ENCODE measurements at regions not wholly inside any gene's neighbourhood (a gene's known extent, or its start where the extent isn't known, plus 50 kb on each side); places are given as distances from the start of the nearest gene placed in this dataset.

- ChIA-PET POLR2A (no interaction called here), CTCF (no interaction called here)
- ATAC-seq (no peak), DNase-seq (no peak)
- H3K36me3 Mint-ChIP-seq: peaks cover 0 to 4% (median 0%) of the 10 kb centered on the region in 5 donors
- H3K9me3 Mint-ChIP-seq: peaks cover 0 to 20% (median 6%) of the 10 kb centered on the region in 11 donors
- intact Hi-C loops (cut with micrococcal nuclease): no loop called here
- Histone ChIP-seq H3K4me1 (ENCODE audit: control insufficient read depth in 2 of 2, insufficient read depth in 2 of 2, low read length in 2 of 2) (no peaks in the 10 kb centered on the region), H3K36me3 (ENCODE audit: control insufficient read depth in 2 of 3, insufficient read depth in 3 of 3, low read length in 3 of 3) (no peaks in the 10 kb centered on the region), H3K4me3 (ENCODE audit: low read length) (no peak overlapping the region), H3K27me3 (ENCODE audit: control insufficient read depth in 2 of 2, insufficient read depth in 2 of 2, low read length in 2 of 2) (no peaks in the 10 kb centered on the region), H3K9me3 (ENCODE audit: control insufficient read depth in 2 of 3, low read length in 3 of 3) (peaks cover 0 to 4% (median 0%) of the 10 kb centered on the region in 3 experiments), H3K27ac (ENCODE audit: low read depth, low read length) (no peak overlapping the region)
- no peak overlapping the region for H3K27ac Mint-ChIP-seq
- no peaks in the 10 kb centered on the region for H3K4me1 Mint-ChIP-seq
- peaks cover 0 to 13% (median 0%) of the 10 kb centered on the region in 5 donors for H3K27me3 Mint-ChIP-seq
- H3K4me3 Mint-ChIP-seq: no peak overlapping the region
Observed at GRCh38 chr5:61884252-61884855, 421.7 kb upstream of the KIF2A start.

GRCh38 chr5:61886214-61886613 is 419.8 kb upstream of the KIF2A start:
- intact Hi-C loops (cut with micrococcal nuclease): no loop called here

DNA sequence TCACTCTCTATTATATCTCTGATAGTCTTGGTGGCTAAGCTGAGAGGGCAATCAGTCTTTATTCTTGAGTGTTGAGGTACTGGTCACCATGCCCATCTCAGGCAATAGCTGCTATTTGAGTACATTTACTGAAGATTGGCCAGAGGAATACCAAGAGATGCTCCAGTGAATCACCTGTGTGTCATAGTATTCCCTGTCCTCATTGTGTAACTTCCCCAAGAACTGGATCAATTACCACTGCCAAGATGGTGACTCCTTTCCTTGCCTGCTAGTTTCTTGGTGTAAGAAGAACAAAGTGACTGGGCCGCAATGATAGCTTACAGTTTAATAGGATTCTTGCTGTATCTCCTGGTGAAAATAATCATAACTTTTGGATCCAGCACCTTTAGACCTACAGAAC is 418.7 kb upstream of the KIF2A start:
- Histone ChIP-seq H3K36me3 (ENCODE audit: control insufficient read depth in 2 of 3, insufficient read depth in 3 of 3, low read length in 3 of 3) (no peaks in the 10 kb centered on the region), H3K27ac (ENCODE audit: low read depth, low read length) (no peak overlapping the region), H3K4me3 (ENCODE audit: low read length) (no peak overlapping the region), H3K9me3 (ENCODE audit: control insufficient read depth in 2 of 3, low read length in 3 of 3) (peaks cover 0 to 4% (median 0%) of the 10 kb centered on the region in 3 experiments), H3K27me3 (ENCODE audit: control insufficient read depth in 2 of 2, insufficient read depth in 2 of 2, low read length in 2 of 2) (no peaks in the 10 kb centered on the region), H3K4me1 (ENCODE audit: control insufficient read depth in 2 of 2, insufficient read depth in 2 of 2, low read length in 2 of 2) (no peaks in the 10 kb centered on the region)
- ATAC-seq (no peak), DNase-seq (no peak)
- Mint-ChIP-seq H3K4me1 (no peaks in the 10 kb centered on the region), H3K27me3 (peaks cover 0 to 13% (median 0%) of the 10 kb centered on the region in 5 donors), H3K9me3 (peaks cover 0 to 21% (median 9%) of the 10 kb centered on the region in 11 donors), H3K4me3 (no peak overlapping the region), H3K36me3 (peaks cover 0 to 4% (median 0%) of the 10 kb centered on the region in 5 donors), H3K27ac (no peak overlapping the region)
- intact Hi-C loops (cut with micrococcal nuclease): no loop called here
- ChIA-PET POLR2A (no interaction called here), CTCF (no interaction called here)

More at GRCh38 chr5:61886214-61886613, 419.8 kb upstream of the KIF2A start:
- H3K4me3 Mint-ChIP-seq: no peak overlapping the region
- H3K27me3 Mint-ChIP-seq: peaks cover 0 to 13% (median 0%) of the 10 kb centered on the region in 5 donors
- POLR2A ChIA-PET: no interaction called here
- no peak for DNase-seq
- H3K4me1 Mint-ChIP-seq: no peaks in the 10 kb centered on the region
- Histone ChIP-seq H3K27ac (ENCODE audit: low read depth, low read length) (no peak overlapping the region), H3K9me3 (ENCODE audit: control insufficient read depth in 2 of 3, low read length in 3 of 3) (peaks cover 0 to 4% (median 0%) of the 10 kb centered on the region in 3 experiments), H3K27me3 (ENCODE audit: control insufficient read depth in 2 of 2, insufficient read depth in 2 of 2, low read length in 2 of 2) (no peaks in the 10 kb centered on the region), H3K36me3 (ENCODE audit: control insufficient read depth in 2 of 3, insufficient read depth in 3 of 3, low read length in 3 of 3) (no peaks in the 10 kb centered on the region), H3K4me1 (ENCODE audit: control insufficient read depth in 2 of 2, insufficient read depth in 2 of 2, low read length in 2 of 2) (no peaks in the 10 kb centered on the region), H3K4me3 (ENCODE audit: low read length) (no peak overlapping the region)
- no peak for ATAC-seq
- peaks cover 0 to 21% (median 7%) of the 10 kb centered on the region in 11 donors for H3K9me3 Mint-ChIP-seq
- CTCF ChIA-PET: no interaction called here
- H3K36me3 Mint-ChIP-seq: peaks cover 0 to 4% (median 0%) of the 10 kb centered on the region in 5 donors
- H3K27ac Mint-ChIP-seq: no peak overlapping the region

DNA sequence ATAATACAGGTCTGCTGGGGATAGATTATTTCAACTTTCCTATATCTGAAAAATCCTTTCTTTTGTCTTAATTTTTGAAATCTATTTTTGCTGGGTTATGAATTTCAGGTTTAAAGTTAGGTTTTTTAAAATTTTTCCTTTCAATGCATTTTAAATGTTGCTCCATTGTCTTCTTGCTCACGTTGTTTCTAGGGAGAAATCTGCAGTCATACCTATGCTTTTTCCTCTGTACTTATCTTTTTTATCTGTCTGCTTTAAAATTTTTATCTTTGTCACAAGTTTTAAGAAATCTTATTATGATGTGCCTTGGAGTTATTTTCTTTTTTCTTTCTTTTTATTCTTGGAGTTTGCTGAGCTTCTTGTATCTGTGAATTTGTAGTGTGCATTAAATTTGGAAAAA is 412.0 kb upstream of the KIF2A start:
- H3K27me3 ChIP-seq (ENCODE audit: control insufficient read depth in 2 of 2, insufficient read depth in 2 of 2, low read length in 2 of 2): no peaks in the 10 kb centered on the region
- ChIA-PET POLR2A (no interaction called here), CTCF (no interaction called here)
- no peak overlapping the region for H3K4me3 ChIP-seq (ENCODE audit: low read length)
- Mint-ChIP-seq H3K9me3 (peaks cover 1 to 26% (median 6%) of the 10 kb centered on the region in 11 donors), H3K27ac (no peak overlapping the region), H3K36me3 (no peaks in the 10 kb centered on the region), H3K4me1 (no peaks in the 10 kb centered on the region), H3K27me3 (peaks cover 0 to 6% (median 0%) of the 10 kb centered on the region in 5 donors), H3K4me3 (no peak overlapping the region)
- no peak overlapping the region for H3K27ac ChIP-seq (ENCODE audit: low read depth, low read length)
- H3K4me1 ChIP-seq (ENCODE audit: control insufficient read depth in 2 of 2, insufficient read depth in 2 of 2, low read length in 2 of 2): no peaks in the 10 kb centered on the region
- intact Hi-C loops (cut with micrococcal nuclease): no loop called here
- ATAC-seq (no peak), DNase-seq (no peak)
- no peaks in the 10 kb centered on the region for H3K9me3 ChIP-seq (ENCODE audit: control insufficient read depth in 2 of 3, low read length in 3 of 3)
- no peaks in the 10 kb centered on the region for H3K36me3 ChIP-seq (ENCODE audit: control insufficient read depth in 2 of 3, insufficient read depth in 3 of 3, low read length in 3 of 3)

DNA sequence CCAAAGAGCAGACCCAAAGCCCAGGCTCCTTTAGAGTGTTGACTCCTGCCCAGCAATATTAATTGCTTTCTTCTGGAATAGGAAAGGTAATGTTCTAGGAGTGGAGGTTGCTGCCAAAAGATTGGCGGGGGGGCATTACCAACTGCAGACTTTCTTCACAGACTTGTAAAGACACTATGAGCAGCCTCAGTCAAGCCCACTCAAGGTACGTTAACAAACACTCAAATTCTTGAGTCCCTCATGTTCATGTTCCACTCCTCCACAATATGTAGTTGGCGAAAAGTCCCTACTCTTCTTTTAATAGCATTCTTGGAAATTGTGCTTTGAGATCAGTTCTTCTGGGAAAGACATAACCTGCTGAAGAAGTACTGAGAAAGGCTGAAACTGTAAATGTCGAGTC is 409.2 kb upstream of the KIF2A start:
- POLR2A ChIA-PET: no interaction called here
- Histone ChIP-seq H3K36me3 (ENCODE audit: control insufficient read depth in 2 of 3, insufficient read depth in 3 of 3, low read length in 3 of 3) (no peaks in the 10 kb centered on the region), H3K4me3 (ENCODE audit: low read length) (no peak overlapping the region), H3K27me3 (ENCODE audit: control insufficient read depth in 2 of 2, insufficient read depth in 2 of 2, low read length in 2 of 2) (no peaks in the 10 kb centered on the region), H3K9me3 (ENCODE audit: control insufficient read depth in 2 of 3, low read length in 3 of 3) (no peaks in the 10 kb centered on the region), H3K4me1 (ENCODE audit: control insufficient read depth in 2 of 2, insufficient read depth in 2 of 2, low read length in 2 of 2) (no peaks in the 10 kb centered on the region), H3K27ac (ENCODE audit: low read depth, low read length) (no peak overlapping the region)
- Mint-ChIP-seq H3K36me3 (no peaks in the 10 kb centered on the region), H3K4me3 (no peak overlapping the region), H3K9me3 (peaks cover 0 to 29% (median 6%) of the 10 kb centered on the region in 11 donors), H3K27ac (no peak overlapping the region), H3K27me3 (peaks cover 0 to 6% (median 0%) of the 10 kb centered on the region in 5 donors), H3K4me1 (no peaks in the 10 kb centered on the region)
- CTCF ChIA-PET: no interaction called here
- no peak for DNase-seq
- intact Hi-C loops (cut with micrococcal nuclease): no loop called here
- no peak for ATAC-seq

- no peak overlapping the region for H3K27ac Mint-ChIP-seq
- H3K36me3 ChIP-seq (ENCODE audit: control insufficient read depth in 2 of 3, insufficient read depth in 3 of 3, low read length in 3 of 3): no peaks in the 10 kb centered on the region
- H3K27ac ChIP-seq (ENCODE audit: low read depth, low read length): no peak overlapping the region
- H3K4me1 Mint-ChIP-seq: no peaks in the 10 kb centered on the region
- H3K9me3 ChIP-seq (ENCODE audit: control insufficient read depth in 2 of 3, low read length in 3 of 3): no peaks in the 10 kb centered on the region
- no peak overlapping the region for H3K4me3 ChIP-seq (ENCODE audit: low read length)
- H3K36me3 Mint-ChIP-seq: no peaks in the 10 kb centered on the region
- peaks cover 0 to 6% (median 0%) of the 10 kb centered on the region in 5 donors for H3K27me3 Mint-ChIP-seq
- no peak overlapping the region for H3K4me3 Mint-ChIP-seq
- H3K4me1 ChIP-seq (ENCODE audit: control insufficient read depth in 2 of 2, insufficient read depth in 2 of 2, low read length in 2 of 2): no peaks in the 10 kb centered on the region
- DNase-seq (no peak), ATAC-seq (no peak)
- ChIA-PET POLR2A (no interaction called here), CTCF (no interaction called here)
- H3K9me3 Mint-ChIP-seq: peaks cover 0 to 29% (median 6%) of the 10 kb centered on the region in 11 donors
- intact Hi-C loops (cut with micrococcal nuclease): no loop called here
- no peaks in the 10 kb centered on the region for H3K27me3 ChIP-seq (ENCODE audit: control insufficient read depth in 2 of 2, insufficient read depth in 2 of 2, low read length in 2 of 2)
Observed at GRCh38 chr5:61897251-61897650, 408.8 kb upstream of the KIF2A start.

- CTCF ChIA-PET: no interaction called here
- DNase-seq: no peak
- Histone ChIP-seq H3K4me3 (ENCODE audit: low read length) (no peak overlapping the region), H3K9me3 (ENCODE audit: control insufficient read depth in 2 of 3, low read length in 3 of 3) (no peaks in the 10 kb centered on the region), H3K36me3 (ENCODE audit: control insufficient read depth in 2 of 3, insufficient read depth in 3 of 3, low read length in 3 of 3) (no peaks in the 10 kb centered on the region), H3K27me3 (ENCODE audit: control insufficient read depth in 2 of 2, insufficient read depth in 2 of 2, low read length in 2 of 2) (no peaks in the 10 kb centered on the region), H3K27ac (ENCODE audit: low read depth, low read length) (no peak overlapping the region), H3K4me1 (ENCODE audit: control insufficient read depth in 2 of 2, insufficient read depth in 2 of 2, low read length in 2 of 2) (no peaks in the 10 kb centered on the region)
- no peak overlapping the region for H3K27ac Mint-ChIP-seq
- no peak for ATAC-seq
- no peaks in the 10 kb centered on the region for H3K4me1 Mint-ChIP-seq
- H3K27me3 Mint-ChIP-seq: peaks cover 0 to 6% (median 4%) of the 10 kb centered on the region in 5 donors
- intact Hi-C loops (cut with micrococcal nuclease): no loop called here
- POLR2A ChIA-PET: no interaction called here
- H3K9me3 Mint-ChIP-seq: peaks cover 0 to 6% (median 0%) of the 10 kb centered on the region in 11 donors
- no peaks in the 10 kb centered on the region for H3K36me3 Mint-ChIP-seq
- no peak overlapping the region for H3K4me3 Mint-ChIP-seq
Observed at GRCh38 chr5:61901997-61902396, 404.0 kb upstream of the KIF2A start.

Measured in naive thymus-derived CD4-positive, alpha-beta T cell (primary cell).